ENCODE measurements at regions not wholly inside any gene's neighbourhood (a gene's known extent, or its start where the extent isn't known, plus 50 kb on each side); places are given as distances from the start of the nearest gene placed in this dataset.

GRCh38 chr2:139018252-139018651 is 238.1 kb upstream of the NXPH2 start:
- TF ChIP-seq CTCF (IDR thresholded peaks at IDR 0.05) (no peak), EP300 (IDR thresholded peaks at IDR 0.05) (no peak), POLR2A (IDR thresholded peaks at IDR 0.05) (no peak), POLR2AphosphoS5 (IDR thresholded peaks at IDR 0.05) (no peak)

Measured in gastroesophageal sphincter (tissue), 3 donors.